ENCODE measurements at regions not wholly inside any gene's neighbourhood (a gene's known extent, or its start where the extent isn't known, plus 50 kb on each side); places are given as distances from the start of the nearest gene placed in this dataset.

DNA sequence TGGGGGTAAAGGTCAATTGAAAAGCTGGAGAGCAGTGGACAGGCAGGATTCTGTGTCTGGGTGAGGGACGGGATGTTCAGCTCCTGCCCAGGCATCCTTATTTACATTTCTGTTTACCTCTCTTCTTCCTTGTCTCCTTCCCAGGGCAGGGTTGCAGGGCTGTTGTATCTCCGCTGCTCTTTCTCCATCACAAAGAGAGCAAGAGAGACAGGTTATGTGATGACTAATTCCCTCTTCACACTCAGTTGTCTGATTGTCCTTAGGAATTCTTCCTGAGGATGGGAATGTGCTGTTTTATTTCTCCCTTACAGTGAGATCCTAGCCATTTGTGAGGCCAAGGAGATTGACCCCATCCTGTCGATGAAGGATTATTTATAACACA lies 104.9 kb downstream of the VPREB1 start:
- CTCF ChIA-PET, result interaction anchor here (0.9 to 3.1 kb wide), 6 partner anchors 9 to 440 kb away, joined by 3 to 11 read pairs (median 4); no protein-coding TSS in a partner anchor
- no peak for DNase-seq (ENCODE audit: extremely low spot score)
- POLR2A ChIA-PET, result no interaction called here
- TF ChIP-seq, protein P1, sequence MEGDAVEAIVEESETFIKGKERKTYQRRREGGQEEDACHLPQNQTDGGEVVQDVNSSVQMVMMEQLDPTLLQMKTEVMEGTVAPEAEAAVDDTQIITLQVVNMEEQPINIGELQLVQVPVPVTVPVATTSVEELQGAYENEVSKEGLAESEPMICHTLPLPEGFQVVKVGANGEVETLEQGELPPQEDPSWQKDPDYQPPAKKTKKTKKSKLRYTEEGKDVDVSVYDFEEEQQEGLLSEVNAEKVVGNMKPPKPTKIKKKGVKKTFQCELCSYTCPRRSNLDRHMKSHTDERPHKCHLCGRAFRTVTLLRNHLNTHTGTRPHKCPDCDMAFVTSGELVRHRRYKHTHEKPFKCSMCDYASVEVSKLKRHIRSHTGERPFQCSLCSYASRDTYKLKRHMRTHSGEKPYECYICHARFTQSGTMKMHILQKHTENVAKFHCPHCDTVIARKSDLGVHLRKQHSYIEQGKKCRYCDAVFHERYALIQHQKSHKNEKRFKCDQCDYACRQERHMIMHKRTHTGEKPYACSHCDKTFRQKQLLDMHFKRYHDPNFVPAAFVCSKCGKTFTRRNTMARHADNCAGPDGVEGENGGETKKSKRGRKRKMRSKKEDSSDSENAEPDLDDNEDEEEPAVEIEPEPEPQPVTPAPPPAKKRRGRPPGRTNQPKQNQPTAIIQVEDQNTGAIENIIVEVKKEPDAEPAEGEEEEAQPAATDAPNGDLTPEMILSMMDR (IDR thresholded peaks at IDR 0.05; ENCODE audit: control extremely low read depth, extremely low read depth, low read depth, missing control alignments), result no peak

DNA sequence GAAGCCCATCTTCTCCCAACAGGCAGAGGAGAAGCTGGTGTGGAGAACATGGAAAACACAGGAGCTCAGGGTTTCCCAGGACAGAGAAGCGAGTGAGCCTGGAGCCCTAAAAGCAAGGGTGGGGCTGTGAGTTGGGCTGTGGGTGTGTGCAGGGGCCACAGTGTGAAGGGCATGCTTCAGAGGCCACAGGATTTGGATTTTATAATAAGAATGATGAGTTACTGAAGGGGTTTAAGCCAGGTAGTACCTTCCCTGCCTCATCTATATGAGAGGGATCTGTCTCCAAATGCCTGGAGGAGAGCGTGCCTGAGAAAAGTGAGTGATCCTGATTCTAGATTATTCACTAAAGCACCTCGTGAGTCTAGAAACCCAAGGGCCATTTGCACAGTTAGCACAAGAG lies 106.8 kb downstream of the VPREB1 start:
- ChIA-PET POLR2A (no interaction called here), CTCF (interaction anchor here (3.1 kb wide), 1 partner anchor 47 kb away, joined by 11 read pairs; no protein-coding TSS in a partner anchor)
- no peak for DNase-seq (ENCODE audit: extremely low spot score)
- TF ChIP-seq, protein P1 (IDR thresholded peaks at IDR 0.05; ENCODE audit: control extremely low read depth, extremely low read depth, low read depth, missing control alignments), result no peak

DNA sequence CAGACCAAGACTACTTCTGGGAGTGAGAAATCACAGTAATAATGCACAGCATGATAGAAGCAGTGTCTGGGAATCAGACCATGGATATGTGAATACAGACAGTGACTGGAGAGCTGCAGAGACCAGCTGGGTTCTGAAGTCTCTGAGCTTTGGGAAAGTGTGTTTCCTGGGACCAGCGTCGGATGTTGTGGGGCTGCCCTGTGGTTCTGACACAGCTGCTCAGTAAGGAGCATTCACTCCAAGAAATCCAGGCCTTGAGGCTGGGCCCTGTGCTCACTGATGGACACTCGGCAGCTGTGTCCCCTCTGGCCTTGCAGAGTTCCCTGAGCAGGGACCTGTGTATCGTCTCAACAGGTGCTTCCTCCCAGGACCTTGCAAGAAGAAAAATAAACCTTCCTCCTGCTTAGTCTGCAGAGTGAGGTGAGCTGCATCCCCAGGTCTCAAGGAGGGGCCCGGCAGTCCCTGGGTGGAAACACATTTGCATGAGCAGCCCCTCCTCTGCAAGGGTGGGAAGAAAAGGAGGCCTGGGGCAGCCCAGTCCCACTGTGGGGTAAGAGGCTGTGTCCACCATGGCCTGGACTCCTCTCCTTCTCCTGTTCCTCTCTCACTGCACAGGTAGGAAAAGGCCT lies 107.9 kb downstream of the VPREB1 start:
- ChIA-PET CTCF (interaction anchor here (4.0 kb wide), 1 partner anchor 9 kb away, joined by 22 read pairs; no protein-coding TSS in a partner anchor), POLR2A (no interaction called here)
- TF ChIP-seq, protein P1 (IDR thresholded peaks at IDR 0.05; ENCODE audit: control extremely low read depth, extremely low read depth, low read depth, missing control alignments), result no peak
- no peak for DNase-seq (ENCODE audit: extremely low spot score)

DNA sequence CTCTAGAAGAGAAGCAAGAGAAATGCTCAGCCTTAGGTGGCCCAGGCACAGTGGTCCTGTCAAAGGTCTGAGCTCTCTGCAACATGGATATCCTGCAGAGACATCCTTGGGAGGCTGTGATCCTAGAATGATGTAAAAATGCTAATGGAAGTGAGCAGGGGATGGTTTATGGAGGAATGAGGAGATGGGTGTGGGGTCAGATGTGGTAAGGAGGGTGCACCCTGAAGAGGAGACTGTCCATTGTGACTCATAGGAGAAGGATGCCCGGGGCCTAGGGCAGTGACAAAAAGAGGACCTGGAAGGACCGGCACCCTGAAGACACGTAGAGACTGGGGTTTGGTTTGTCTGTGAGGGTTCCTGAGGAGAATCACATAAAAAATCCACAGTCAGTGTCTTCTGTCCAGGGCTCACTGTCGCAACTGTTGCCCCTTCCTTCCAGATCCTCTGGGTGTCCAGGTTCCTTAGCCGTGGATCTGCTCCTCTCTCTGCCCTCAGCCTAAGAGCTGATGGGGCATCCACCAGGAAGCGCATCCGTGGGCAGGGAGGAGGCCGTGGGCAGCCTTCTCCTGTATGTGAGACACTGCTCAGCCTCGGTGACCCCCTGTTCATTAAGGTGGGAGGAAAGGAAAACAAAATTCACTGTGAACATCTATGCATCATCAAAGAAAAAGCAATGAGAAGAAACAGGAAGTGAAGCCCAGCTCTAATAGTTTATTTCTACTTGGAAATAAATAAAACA lies 110.7 kb downstream of the VPREB1 start:
- CTCF ChIA-PET, result interaction anchor here (1.0 to 4.0 kb wide), 4 partner anchors 12 to 150 kb away, joined by 3 to 22 read pairs (median 6); no protein-coding TSS in a partner anchor
- POLR2A ChIA-PET, result no interaction called here
- TF ChIP-seq, protein P1 (IDR thresholded peaks at IDR 0.05; ENCODE audit: control extremely low read depth, extremely low read depth, low read depth, missing control alignments), result no peak
- DNase-seq (ENCODE audit: extremely low spot score), result no peak

DNA sequence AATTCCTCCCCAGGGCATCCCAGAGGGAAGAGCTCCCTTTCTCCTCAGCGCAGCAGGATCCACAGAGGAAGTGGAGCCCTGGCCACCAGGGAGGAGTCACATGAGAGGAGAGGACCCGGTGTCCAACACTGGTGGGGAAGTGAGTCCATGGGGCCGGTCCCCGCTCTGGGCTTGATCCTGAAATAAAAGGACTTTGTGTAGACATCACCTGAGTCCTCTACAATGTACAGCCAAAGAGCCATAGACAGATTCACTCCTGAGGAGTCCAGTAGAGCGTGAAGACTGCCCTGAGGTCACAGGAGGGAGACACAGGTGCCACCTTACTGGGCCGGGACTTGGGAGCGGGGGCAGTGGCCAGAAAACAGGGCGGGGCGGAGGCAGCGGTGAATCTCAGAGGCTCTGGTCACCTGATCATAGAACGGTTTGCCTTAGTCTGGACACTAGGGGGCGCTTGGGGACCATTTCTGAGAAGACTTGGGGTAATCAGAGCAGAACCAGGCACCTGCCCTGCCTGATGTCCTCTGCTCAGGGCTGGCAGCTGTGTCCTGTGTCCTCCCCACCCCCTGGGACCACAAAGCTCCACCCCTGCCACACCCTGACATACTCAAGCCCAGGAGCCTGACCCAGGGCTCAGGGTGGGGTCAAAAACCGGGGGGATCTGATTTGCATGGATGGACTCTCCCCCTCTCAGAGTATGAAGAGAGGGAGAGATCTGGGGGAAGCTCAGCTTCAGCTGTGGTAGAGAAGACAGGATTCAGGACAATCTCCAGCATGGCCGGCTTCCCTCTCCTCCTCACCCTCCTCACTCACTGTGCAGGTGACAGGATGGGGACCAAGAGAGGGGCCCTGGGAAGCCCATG lies 112.7 kb downstream of the VPREB1 start:
- DNase-seq (ENCODE audit: extremely low spot score), result peak; percentile 94
- ChIA-PET POLR2A (no interaction called here), CTCF (interaction anchor here (0.7 to 2.8 kb wide), 10 partner anchors 10 to 150 kb away, joined by 3 to 12 read pairs (median 6); no protein-coding TSS in a partner anchor)
- TF ChIP-seq, protein P1 (IDR thresholded peaks at IDR 0.05; ENCODE audit: control extremely low read depth, extremely low read depth, low read depth, missing control alignments), result peak; percentile 68

DNA sequence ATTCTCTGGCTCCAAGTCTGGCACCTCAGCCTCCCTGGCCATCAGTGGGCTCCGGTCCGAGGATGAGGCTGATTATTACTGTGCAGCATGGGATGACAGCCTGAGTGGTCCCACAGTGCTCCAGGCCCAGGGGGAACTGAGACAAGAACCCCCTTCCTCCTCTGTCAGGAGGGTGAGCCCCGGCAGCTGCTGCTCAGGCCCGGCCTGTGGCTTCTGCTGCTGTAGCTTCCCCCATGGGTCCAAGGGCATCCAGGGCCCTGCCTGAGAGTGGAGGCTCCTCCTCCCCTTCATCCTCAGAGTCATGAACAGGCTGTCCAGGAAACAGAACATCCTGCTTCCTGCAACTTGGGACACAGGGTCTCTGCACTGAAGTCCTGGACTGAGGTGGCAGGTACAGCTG lies 113.6 kb downstream of the VPREB1 start:
- ChIA-PET CTCF (interaction anchor here (0.7 to 2.8 kb wide), 4 partner anchors 9 to 64 kb away, joined by 3 to 12 read pairs (median 6); no protein-coding TSS in a partner anchor), POLR2A (no interaction called here)
- DNase-seq (ENCODE audit: extremely low spot score), result no peak
- TF ChIP-seq, protein P1 (IDR thresholded peaks at IDR 0.05; ENCODE audit: control extremely low read depth, extremely low read depth, low read depth, missing control alignments), result no peak

All from GM10248 (cell line).